Activated B cell treated with CpG ODN at 0.5 μM for 24 hours (primary cell): ENCODE measurements at regions not wholly inside any gene's neighbourhood (a gene's known extent, or its start where the extent isn't known, plus 50 kb on each side); places are given as distances from the start of the nearest gene placed in this dataset.

Experiments used
- ATAC-seq: fragments of 200-7000 bp; cut with Tn5 transposase; one replicate; pipeline ENCODE4 v1.10.0; 2021; ENCODE audit warnings: low read depth, mild to moderate bottlenecking, moderate library complexity
- CTCF ChIA-PET: fragments of 350-600 bp; sonication (Branson Sonifier 250); formaldehyde crosslinking; loops from one replicate; lab custom pipeline; 2021; ENCODE audit warnings: antibody characterized with exemption; lab: Charles Lee
- POLR2A ChIA-PET: fragments of 350-600 bp; sonication (Branson Sonifier 250); formaldehyde crosslinking; loops from one replicate; lab custom pipeline; 2021; ENCODE audit warnings: antibody characterized with exemption; lab: Charles Lee
- DNase-seq: peaks from one replicate; pipeline ENCODE4 v3.0.0; 2022
- H3K27ac Mint-ChIP-seq: one replicate; pipeline ENCODE4 v1.8.0; 2020; ENCODE audit warnings: mixed read lengths
- H3K27me3 Mint-ChIP-seq: one replicate; pipeline ENCODE4 v1.8.0; 2021; ENCODE audit warnings: mixed read lengths
- H3K36me3 Mint-ChIP-seq: one replicate; pipeline ENCODE4 v1.8.0; 2021; ENCODE audit warnings: low read depth, mixed read lengths
- H3K4me1 Mint-ChIP-seq: one replicate; pipeline ENCODE4 v1.8.0; 2021; ENCODE audit warnings: mixed read lengths
- H3K4me3 Mint-ChIP-seq: one replicate; pipeline ENCODE4 v1.8.0; 2020; ENCODE audit warnings: mild to moderate bottlenecking, mixed read lengths
- H3K9me3 Mint-ChIP-seq: one replicate; pipeline ENCODE4 v1.8.0; 2020; ENCODE audit warnings: mixed read lengths
- CTCF ChIP-seq: fragments of 200-600 bp; IDR thresholded peaks from one replicate; pipeline ENCODE4 v1.8.0; 2022; ENCODE audit warnings: antibody characterized with exemption, mild to moderate bottlenecking
- intact Hi-C: fragments of 100-400 bp; cut with micrococcal nuclease; formaldehyde crosslinking; loops from one replicate; pipeline ENCODE4 v1.15.1; 2024

- H3K27ac Mint-ChIP-seq: no peak overlapping the region
- no peak for TF ChIP-seq CTCF
- CTCF ChIA-PET: no interaction called here
Observed at GRCh38 chr10:5310914-5311313, 53.9 kb upstream of the UCN3 start.

GRCh38 chr10:5311617-5312016 lies 53.1 kb upstream of the UCN3 start:
- intact Hi-C loops: no loop called here
- ATAC-seq (no peak), DNase-seq (no peak)
- Mint-ChIP-seq H3K4me1 (no peaks in the 10 kb centered on the region), H3K4me3 (no peak overlapping the region), H3K27ac (no peak overlapping the region), H3K27me3 (peaks cover 5% of the 10 kb centered on the region), H3K9me3 (no peaks in the 10 kb centered on the region), H3K36me3 (no peaks in the 10 kb centered on the region)
- TF ChIP-seq CTCF: no peak
- CTCF ChIA-PET: no interaction called here
- POLR2A ChIA-PET: no interaction called here

More at GRCh38 chr10:5310914-5311313, 53.9 kb upstream of the UCN3 start:
- DNase-seq (no peak), ATAC-seq (no peak)
- Mint-ChIP-seq H3K4me3 (no peak overlapping the region), H3K9me3 (peaks cover 4% of the 10 kb centered on the region), H3K36me3 (no peaks in the 10 kb centered on the region), H3K27me3 (peaks cover 5% of the 10 kb centered on the region), H3K4me1 (no peaks in the 10 kb centered on the region)
- intact Hi-C loops: no loop called here
- POLR2A ChIA-PET: no interaction called here

- intact Hi-C loops: no loop called here
- ChIA-PET POLR2A (no interaction called here), CTCF (no interaction called here)
- Mint-ChIP-seq H3K27ac (no peak overlapping the region), H3K4me1 (peaks cover 2% of the 10 kb centered on the region), H3K4me3 (no peak overlapping the region), H3K9me3 (no peaks in the 10 kb centered on the region), H3K36me3 (no peaks in the 10 kb centered on the region), H3K27me3 (peaks cover 2% of the 10 kb centered on the region)
- no peak for TF ChIP-seq CTCF
- DNase-seq (no peak), ATAC-seq (no peak)
Observed at GRCh38 chr10:5314840-5315239, 49.9 kb upstream of the UCN3 start.
